ENCODE measurements at regions not wholly inside any gene's neighbourhood (a gene's known extent, or its start where the extent isn't known, plus 50 kb on each side); places are given as distances from the start of the nearest gene placed in this dataset.

- H3K4me1 Mint-ChIP-seq (ENCODE audit: low read depth, unreplicated experiment): no peaks in the 10 kb centered on the region
- H3K36me3 Mint-ChIP-seq (ENCODE audit: insufficient read depth, unreplicated experiment): no peaks in the 10 kb centered on the region
- no peak for TF ChIP-seq CTCF (IDR thresholded peaks at IDR 0.05; ENCODE audit: unreplicated experiment)
- H3K4me3 Mint-ChIP-seq (ENCODE audit: low read depth, unreplicated experiment): no peak overlapping the region
- no TSS peak for BruUV-seq (replicated peaks)
- H3K9me3 Mint-ChIP-seq (ENCODE audit: low read depth, unreplicated experiment): no peaks in the 10 kb centered on the region
- CTCF ChIA-PET: no interaction called here
- intact Hi-C loops (cut with micrococcal nuclease; ENCODE audit: unreplicated experiment): no loop called here
- no peak overlapping the region for H3K27ac Mint-ChIP-seq (ENCODE audit: unreplicated experiment)
- DNase-seq: no peak
- H3K27me3 Mint-ChIP-seq (ENCODE audit: unreplicated experiment): no peaks in the 10 kb centered on the region
Observed at GRCh38 chr4:97349468-97350186, 793.6 kb downstream of the STPG2 start.

- H3K4me3 Mint-ChIP-seq (ENCODE audit: low read depth, unreplicated experiment): no peak overlapping the region
- DNase-seq: no peak
- H3K36me3 Mint-ChIP-seq (ENCODE audit: insufficient read depth, unreplicated experiment): no peaks in the 10 kb centered on the region
- no peak for TF ChIP-seq CTCF (IDR thresholded peaks at IDR 0.05; ENCODE audit: unreplicated experiment)
- H3K9me3 Mint-ChIP-seq (ENCODE audit: low read depth, unreplicated experiment): peaks cover 4% of the 10 kb centered on the region
- BruUV-seq (replicated peaks): no TSS peak
- H3K27me3 Mint-ChIP-seq (ENCODE audit: unreplicated experiment): no peaks in the 10 kb centered on the region
- intact Hi-C loops (cut with micrococcal nuclease; ENCODE audit: unreplicated experiment): no loop called here
- CTCF ChIA-PET: no interaction called here
- H3K4me1 Mint-ChIP-seq (ENCODE audit: low read depth, unreplicated experiment): no peaks in the 10 kb centered on the region
- no peak overlapping the region for H3K27ac Mint-ChIP-seq (ENCODE audit: unreplicated experiment)
Observed at GRCh38 chr4:97353876-97354275, 789.4 kb downstream of the STPG2 start.

- BruUV-seq (replicated peaks): no TSS peak
- CTCF ChIA-PET: no interaction called here
- no peak for TF ChIP-seq CTCF (IDR thresholded peaks at IDR 0.05; ENCODE audit: unreplicated experiment)
- H3K36me3 Mint-ChIP-seq (ENCODE audit: insufficient read depth, unreplicated experiment): no peaks in the 10 kb centered on the region
- peaks cover 6% of the 10 kb centered on the region for H3K9me3 Mint-ChIP-seq (ENCODE audit: low read depth, unreplicated experiment)
- no peak for DNase-seq
- no peaks in the 10 kb centered on the region for H3K4me1 Mint-ChIP-seq (ENCODE audit: low read depth, unreplicated experiment)
- no peaks in the 10 kb centered on the region for H3K27me3 Mint-ChIP-seq (ENCODE audit: unreplicated experiment)
- no peak overlapping the region for H3K27ac Mint-ChIP-seq (ENCODE audit: unreplicated experiment)
- intact Hi-C loops (cut with micrococcal nuclease; ENCODE audit: unreplicated experiment): no loop called here
- H3K4me3 Mint-ChIP-seq (ENCODE audit: low read depth, unreplicated experiment): no peak overlapping the region
Observed at GRCh38 chr4:97359826-97360225, 783.5 kb downstream of the STPG2 start.

GRCh38 chr4:97360733-97361132 lies 782.5 kb downstream of the STPG2 start:
- no peaks in the 10 kb centered on the region for H3K27me3 Mint-ChIP-seq (ENCODE audit: unreplicated experiment)
- no peak for DNase-seq
- no peak overlapping the region for H3K4me3 Mint-ChIP-seq (ENCODE audit: low read depth, unreplicated experiment)
- peaks cover 6% of the 10 kb centered on the region for H3K9me3 Mint-ChIP-seq (ENCODE audit: low read depth, unreplicated experiment)
- intact Hi-C loops (cut with micrococcal nuclease; ENCODE audit: unreplicated experiment): no loop called here
- no peaks in the 10 kb centered on the region for H3K4me1 Mint-ChIP-seq (ENCODE audit: low read depth, unreplicated experiment)
- no peak for TF ChIP-seq CTCF (IDR thresholded peaks at IDR 0.05; ENCODE audit: unreplicated experiment)
- no peaks in the 10 kb centered on the region for H3K36me3 Mint-ChIP-seq (ENCODE audit: insufficient read depth, unreplicated experiment)
- CTCF ChIA-PET: no interaction called here
- H3K27ac Mint-ChIP-seq (ENCODE audit: unreplicated experiment): no peak overlapping the region
- BruUV-seq (replicated peaks): no TSS peak
